ENCODE measurements at regions not wholly inside any gene's neighbourhood (a gene's known extent, or its start where the extent isn't known, plus 50 kb on each side); places are given as distances from the start of the nearest gene placed in this dataset.

DNA sequence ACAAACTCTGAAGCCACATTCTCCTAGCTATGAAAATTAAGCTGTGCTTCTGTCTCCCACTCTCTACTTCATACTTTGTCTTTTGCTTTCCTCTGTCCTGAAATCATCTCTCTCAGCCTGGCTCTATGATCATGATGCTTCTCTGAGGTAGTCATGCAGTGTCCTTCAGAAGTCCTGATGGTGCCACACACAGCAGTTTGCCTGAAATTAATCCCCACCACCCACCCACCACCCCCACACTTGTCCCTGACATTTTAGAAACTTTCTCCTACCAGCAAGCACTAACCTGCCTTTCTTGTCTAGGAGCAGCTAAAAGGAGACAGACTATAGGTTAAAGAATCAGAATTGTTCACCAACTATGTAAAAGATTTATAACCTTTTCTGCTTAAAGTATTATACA lies 282.2 kb upstream of the FAM174A start:
- TF ChIP-seq, protein P1, sequence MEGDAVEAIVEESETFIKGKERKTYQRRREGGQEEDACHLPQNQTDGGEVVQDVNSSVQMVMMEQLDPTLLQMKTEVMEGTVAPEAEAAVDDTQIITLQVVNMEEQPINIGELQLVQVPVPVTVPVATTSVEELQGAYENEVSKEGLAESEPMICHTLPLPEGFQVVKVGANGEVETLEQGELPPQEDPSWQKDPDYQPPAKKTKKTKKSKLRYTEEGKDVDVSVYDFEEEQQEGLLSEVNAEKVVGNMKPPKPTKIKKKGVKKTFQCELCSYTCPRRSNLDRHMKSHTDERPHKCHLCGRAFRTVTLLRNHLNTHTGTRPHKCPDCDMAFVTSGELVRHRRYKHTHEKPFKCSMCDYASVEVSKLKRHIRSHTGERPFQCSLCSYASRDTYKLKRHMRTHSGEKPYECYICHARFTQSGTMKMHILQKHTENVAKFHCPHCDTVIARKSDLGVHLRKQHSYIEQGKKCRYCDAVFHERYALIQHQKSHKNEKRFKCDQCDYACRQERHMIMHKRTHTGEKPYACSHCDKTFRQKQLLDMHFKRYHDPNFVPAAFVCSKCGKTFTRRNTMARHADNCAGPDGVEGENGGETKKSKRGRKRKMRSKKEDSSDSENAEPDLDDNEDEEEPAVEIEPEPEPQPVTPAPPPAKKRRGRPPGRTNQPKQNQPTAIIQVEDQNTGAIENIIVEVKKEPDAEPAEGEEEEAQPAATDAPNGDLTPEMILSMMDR (IDR thresholded peaks at IDR 0.05) = no peak
- no peak for TF ChIP-seq EZH2 (IDR thresholded peaks at IDR 0.05; ENCODE audit: borderline replicate concordance, insufficient read depth, low read depth, low read length, poor library complexity, severe bottlenecking)

Measured in B cell (primary cell).